ENCODE measurements at regions not wholly inside any gene's neighbourhood (a gene's known extent, or its start where the extent isn't known, plus 50 kb on each side); places are given as distances from the start of the nearest gene placed in this dataset.
A peak's percentile ranks its signal among the peaks of the same experiment; 100 is the strongest.

DNA sequence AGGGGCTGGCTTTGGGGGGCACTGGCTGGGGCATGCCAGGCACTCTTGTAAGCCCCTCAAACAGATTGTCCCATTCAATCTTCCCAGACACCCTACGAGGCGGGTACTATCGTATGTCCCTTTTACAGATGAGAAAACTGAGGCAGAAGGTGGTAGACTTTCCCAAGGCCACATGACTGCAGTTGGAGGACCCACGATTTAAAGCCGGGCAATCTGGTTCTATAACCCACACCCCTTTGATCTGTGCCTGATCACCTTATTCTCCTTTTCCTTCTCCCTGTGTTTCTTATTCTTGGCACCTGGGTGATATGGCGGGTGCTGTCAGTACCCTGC lies 146.3 kb upstream of the IRX3 start:
- TF ChIP-seq, protein P1, sequence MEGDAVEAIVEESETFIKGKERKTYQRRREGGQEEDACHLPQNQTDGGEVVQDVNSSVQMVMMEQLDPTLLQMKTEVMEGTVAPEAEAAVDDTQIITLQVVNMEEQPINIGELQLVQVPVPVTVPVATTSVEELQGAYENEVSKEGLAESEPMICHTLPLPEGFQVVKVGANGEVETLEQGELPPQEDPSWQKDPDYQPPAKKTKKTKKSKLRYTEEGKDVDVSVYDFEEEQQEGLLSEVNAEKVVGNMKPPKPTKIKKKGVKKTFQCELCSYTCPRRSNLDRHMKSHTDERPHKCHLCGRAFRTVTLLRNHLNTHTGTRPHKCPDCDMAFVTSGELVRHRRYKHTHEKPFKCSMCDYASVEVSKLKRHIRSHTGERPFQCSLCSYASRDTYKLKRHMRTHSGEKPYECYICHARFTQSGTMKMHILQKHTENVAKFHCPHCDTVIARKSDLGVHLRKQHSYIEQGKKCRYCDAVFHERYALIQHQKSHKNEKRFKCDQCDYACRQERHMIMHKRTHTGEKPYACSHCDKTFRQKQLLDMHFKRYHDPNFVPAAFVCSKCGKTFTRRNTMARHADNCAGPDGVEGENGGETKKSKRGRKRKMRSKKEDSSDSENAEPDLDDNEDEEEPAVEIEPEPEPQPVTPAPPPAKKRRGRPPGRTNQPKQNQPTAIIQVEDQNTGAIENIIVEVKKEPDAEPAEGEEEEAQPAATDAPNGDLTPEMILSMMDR (IDR thresholded peaks at IDR 0.05) = no peak
- no peak for TF ChIP-seq ZFX (IDR thresholded peaks at IDR 0.05; ENCODE audit: borderline replicate concordance)
- H3K27ac ChIP-seq = no peak overlapping the region

DNA sequence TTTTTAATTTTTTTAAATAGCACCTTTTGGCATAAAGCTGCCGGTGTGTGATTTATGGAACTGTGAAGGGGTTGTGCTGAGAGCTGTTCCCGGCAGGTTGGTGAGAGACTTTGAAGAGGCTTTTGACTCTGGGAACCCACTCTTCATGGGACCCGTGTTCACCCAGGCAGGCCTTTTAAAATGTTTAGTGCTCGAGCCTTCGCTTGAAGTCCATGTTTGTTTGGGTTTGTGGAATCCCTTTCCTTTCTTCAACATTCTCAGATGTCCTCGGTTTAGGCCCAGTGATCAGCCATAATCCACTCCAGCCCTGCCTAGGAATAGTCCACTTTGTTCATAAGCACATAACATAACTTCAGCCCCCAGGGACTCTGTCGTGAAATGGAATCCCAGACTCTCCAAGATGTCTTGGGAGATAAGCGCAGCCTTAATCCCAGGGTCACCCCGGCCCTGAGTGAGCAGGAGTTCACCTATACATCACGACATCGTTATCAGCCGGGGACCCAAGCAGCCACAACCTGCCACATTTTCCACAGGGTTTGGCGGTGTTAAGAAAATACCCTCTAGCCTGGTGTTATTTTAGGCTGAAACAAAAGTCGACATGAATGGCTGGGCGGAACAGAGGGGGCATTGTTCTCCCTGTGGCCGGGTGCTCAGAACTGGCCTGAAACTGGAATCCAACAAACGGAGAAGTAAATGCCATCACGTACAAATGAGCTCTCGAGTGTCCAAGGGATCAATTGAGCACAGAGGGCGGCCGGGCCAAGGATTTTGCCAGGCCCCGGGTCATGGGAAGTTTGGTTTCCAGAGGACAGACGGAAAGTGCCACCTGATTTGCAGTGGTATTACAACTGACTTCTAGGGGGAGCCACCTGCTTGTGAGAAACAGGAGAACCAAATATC lies 145.7 kb upstream of the IRX3 start:
- TF ChIP-seq, protein P1 (IDR thresholded peaks at IDR 0.05) = no peak
- TF ChIP-seq ZFX (IDR thresholded peaks at IDR 0.05; ENCODE audit: borderline replicate concordance) = no peak
- H3K27ac ChIP-seq = no peak overlapping the region

DNA sequence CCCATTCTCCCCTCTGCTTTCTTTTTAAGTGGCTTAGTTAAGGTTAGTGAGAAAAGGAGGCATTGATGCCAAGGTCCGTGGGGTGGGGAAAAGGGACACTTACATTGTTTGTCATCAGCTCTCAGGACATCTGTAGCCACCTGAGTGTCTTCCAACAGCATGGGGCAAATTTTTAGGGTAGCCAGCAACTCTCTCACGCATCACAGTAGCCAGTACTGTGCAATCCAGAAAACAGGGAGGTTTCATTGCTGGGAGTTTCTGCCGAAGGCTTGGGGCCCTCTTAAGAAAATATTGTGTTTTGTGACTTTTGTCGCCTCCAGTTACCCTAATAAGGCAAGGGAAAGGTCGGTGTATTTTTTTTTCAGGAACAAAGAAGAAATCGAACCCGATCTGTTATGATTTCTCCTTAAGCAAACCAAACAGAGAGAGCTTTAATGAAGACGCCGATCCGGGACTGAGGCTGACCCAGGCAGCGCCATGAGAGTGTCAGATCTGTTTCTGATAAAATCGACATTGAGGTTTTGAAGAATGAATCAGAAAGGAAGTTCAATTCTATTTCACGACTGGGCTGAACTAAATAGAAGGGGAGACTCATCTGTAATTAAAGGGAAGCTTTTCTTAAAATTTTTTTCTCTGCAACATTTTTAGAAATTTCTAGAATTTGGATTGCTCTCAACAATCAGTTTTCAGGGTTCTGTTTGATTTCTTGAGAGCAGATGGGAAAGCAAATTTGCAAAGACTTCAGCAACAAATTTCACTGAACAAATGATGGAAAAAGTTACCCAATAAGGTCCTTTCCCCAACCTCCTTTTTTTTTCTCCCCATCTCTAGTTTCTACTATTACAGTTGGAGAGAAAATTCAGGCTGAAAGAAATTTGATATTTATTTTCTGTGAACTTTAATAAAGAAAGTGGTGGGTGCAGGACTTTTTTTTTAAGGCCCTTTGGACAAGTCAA lies 144.7 kb upstream of the IRX3 start:
- H3K27ac ChIP-seq = peak overlapping the region; percentile 99
- TF ChIP-seq ZFX (IDR thresholded peaks at IDR 0.05; ENCODE audit: borderline replicate concordance) = no peak
- TF ChIP-seq, protein P1 (IDR thresholded peaks at IDR 0.05) = no peak

DNA sequence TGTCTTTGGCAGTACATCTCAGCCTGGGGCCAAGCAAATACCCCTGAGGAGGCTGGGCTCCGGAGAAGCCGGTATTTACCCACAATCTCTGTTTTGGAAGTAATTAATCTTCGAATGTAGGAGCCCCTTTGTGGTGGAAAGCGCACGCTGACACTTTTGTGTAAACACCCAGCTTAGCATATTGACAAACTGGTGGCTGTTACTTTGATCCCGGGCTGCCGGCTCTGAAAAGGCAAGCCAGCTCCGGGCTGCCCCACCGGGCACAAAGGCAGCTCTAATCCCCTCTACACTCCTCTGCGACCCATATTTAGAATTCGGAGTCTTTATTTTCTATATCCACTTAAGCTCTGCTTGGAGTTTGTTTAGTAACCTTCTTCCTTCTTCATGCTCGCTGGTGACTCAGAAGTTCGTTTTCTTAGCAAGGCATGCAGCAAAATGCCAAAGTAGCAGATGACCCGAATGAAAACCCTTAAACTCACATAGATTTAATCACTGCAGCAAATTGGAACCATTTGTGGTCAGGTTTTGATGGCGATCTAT lies 144.0 kb upstream of the IRX3 start:
- TF ChIP-seq, protein P1 (IDR thresholded peaks at IDR 0.05) = no peak
- no peak for TF ChIP-seq ZFX (IDR thresholded peaks at IDR 0.05; ENCODE audit: borderline replicate concordance)
- H3K27ac ChIP-seq = peak overlapping the region; percentile 99

DNA sequence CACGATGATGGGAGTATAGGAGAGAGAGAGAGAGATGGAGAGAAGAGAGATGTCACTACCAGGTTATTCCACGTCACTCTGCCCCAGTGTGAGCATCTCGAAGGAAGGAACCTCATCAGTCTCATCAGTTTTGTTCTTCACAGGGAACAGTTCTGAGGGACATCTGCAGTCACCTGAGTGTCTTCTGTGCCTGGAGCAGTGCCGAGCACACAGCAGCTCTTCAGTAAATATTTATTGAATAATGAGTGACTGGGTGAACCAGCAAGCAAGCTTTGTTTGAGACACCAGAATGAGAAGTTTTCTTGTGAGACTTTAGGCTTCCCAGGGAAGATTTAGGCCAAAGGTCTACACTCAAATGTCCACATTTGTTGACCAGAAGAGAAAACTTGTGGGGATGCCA lies 142.4 kb upstream of the IRX3 start:
- H3K27ac ChIP-seq = peak overlapping the region; percentile 99
- TF ChIP-seq ZFX (IDR thresholded peaks at IDR 0.05; ENCODE audit: borderline replicate concordance) = no peak
- TF ChIP-seq, protein P1 (IDR thresholded peaks at IDR 0.05) = no peak

DNA sequence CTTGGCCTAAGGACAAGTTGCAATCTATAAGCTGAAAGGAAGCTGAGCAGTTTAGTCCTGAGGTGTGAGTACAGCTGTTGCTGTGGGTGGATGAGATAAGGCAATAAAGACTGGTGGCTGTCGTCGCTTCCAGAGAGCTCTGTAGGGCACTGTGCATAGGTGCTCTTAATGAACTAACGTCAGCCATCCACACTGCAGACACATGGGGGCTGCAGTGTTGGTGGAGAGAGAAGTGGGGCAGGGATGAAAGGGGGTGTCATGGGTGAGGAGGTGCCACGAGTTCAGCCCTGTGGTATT lies 139.9 kb upstream of the IRX3 start:
- peak overlapping the region; percentile 99 for H3K27ac ChIP-seq
- TF ChIP-seq, protein P1 (IDR thresholded peaks at IDR 0.05) = no peak
- no peak for TF ChIP-seq ZFX (IDR thresholded peaks at IDR 0.05; ENCODE audit: borderline replicate concordance)
